HK-2 (cell line): ENCODE measurements at regions not wholly inside any gene's neighbourhood (a gene's known extent, or its start where the extent isn't known, plus 50 kb on each side); places are given as distances from the start of the nearest gene placed in this dataset.
"Not testable (repeated sequence)": the region's sequence is repeated elsewhere in the genome, so short reads cannot be mapped to it uniquely, and the experiment has no call there.

ENCODE experiments used
- DNase-seq: peaks from one replicate; pipeline ENCODE4 v3.0.0-alpha.2; 2018; ENCODE audit not compliant: unreplicated experiment

GRCh38 chr4:125590158-125590557, 275.4 kb downstream of the FAT4 start:
- no peak for DNase-seq

GRCh38 chr4:125591290-125591689, 276.5 kb downstream of the FAT4 start:
- DNase-seq: no peak

GRCh38 chr4:125594056-125594602, 279.4 kb downstream of the FAT4 start:
- no peak for DNase-seq

GRCh38 chr4:125605926-125606325, 291.2 kb downstream of the FAT4 start:
- not testable (repeated sequence) for DNase-seq

- DNase-seq: no peak
Observed at GRCh38 chr4:125620066-125620860, 305.5 kb downstream of the FAT4 start.

GRCh38 chr4:125624951-125625350, 310.2 kb downstream of the FAT4 start:
- no peak for DNase-seq

GRCh38 chr4:125626946-125627345, 312.2 kb downstream of the FAT4 start:
- no peak for DNase-seq

- no peak for DNase-seq
Observed at GRCh38 chr4:125639182-125639621, 324.4 kb downstream of the FAT4 start.

GRCh38 chr4:125641611-125642010, 326.9 kb downstream of the FAT4 start:
- DNase-seq: no peak

GRCh38 chr4:125642645-125643044, 327.9 kb downstream of the FAT4 start:
- no peak for DNase-seq

GRCh38 chr4:125649452-125649851, 334.7 kb downstream of the FAT4 start:
- no peak for DNase-seq

- no peak for DNase-seq
Observed at GRCh38 chr4:125650557-125650956, 335.8 kb downstream of the FAT4 start.

- DNase-seq: not testable (repeated sequence)
Observed at GRCh38 chr4:125651707-125652357, 337.1 kb downstream of the FAT4 start.

- DNase-seq: no peak
Observed at GRCh38 chr4:125658773-125659172, 344.0 kb downstream of the FAT4 start.

- DNase-seq: no peak
Observed at GRCh38 chr4:125663896-125664767, 349.4 kb downstream of the FAT4 start.

GRCh38 chr4:125666635-125667034, 351.9 kb downstream of the FAT4 start:
- DNase-seq: no peak

GRCh38 chr4:125676156-125676555, 361.4 kb downstream of the FAT4 start:
- no peak for DNase-seq

- no peak for DNase-seq
Observed at GRCh38 chr4:125676583-125676982, 361.8 kb downstream of the FAT4 start.

- no peak for DNase-seq
Observed at GRCh38 chr4:125677665-125678307, 363.0 kb downstream of the FAT4 start.

GRCh38 chr4:125679989-125680388, 365.2 kb downstream of the FAT4 start:
- no peak for DNase-seq

- no peak for DNase-seq
Observed at GRCh38 chr4:125681240-125681639, 366.5 kb downstream of the FAT4 start.

- no peak for DNase-seq
Observed at GRCh38 chr4:125682730-125683129, 368.0 kb downstream of the FAT4 start.
